GM12891 (cell line): ENCODE measurements at regions not wholly inside any gene's neighbourhood (a gene's known extent, or its start where the extent isn't known, plus 50 kb on each side); places are given as distances from the start of the nearest gene placed in this dataset.

Source experiments
- POLR2A ChIP-seq: IDR thresholded peaks from 2 replicates; pipeline ENCODE4 v1.6.1; 2011; ENCODE audit warnings: low read depth, low read length, control low read depth
- POLR2AphosphoS5 ChIP-seq: IDR thresholded peaks from 2 replicates; pipeline ENCODE4 v1.6.1; 2011; ENCODE audit warnings: low read depth, low read length, control low read depth
- SPI1 ChIP-seq: IDR thresholded peaks from 2 replicates; pipeline ENCODE4 v1.6.1; 2011; ENCODE audit warnings: low read depth, low read length, control low read depth

DNA sequence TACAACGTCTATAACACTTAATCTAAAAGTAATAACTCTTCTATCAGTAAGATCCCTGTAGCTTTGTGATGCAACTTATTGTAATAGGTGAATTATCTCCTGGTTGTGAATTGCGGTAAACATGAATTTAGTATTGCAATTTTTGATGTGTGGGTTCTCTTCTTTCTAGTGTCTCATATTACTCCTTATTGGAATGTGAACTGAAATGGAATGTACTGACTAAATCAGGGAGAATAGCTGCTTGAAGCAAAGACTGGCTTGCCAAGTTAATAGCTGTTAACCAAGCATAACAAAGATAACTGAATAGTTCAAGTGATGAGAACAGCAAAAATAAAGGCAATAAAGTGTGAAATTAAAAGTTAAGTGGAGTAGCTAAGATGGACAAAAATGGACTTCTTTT, 60.5 kb upstream of the TFPI start:
- no peak for TF ChIP-seq POLR2AphosphoS5
- no peak for TF ChIP-seq POLR2A
- no peak for TF ChIP-seq SPI1
